GM18508 (cell line): ENCODE measurements at regions not wholly inside any gene's neighbourhood (a gene's known extent, or its start where the extent isn't known, plus 50 kb on each side); places are given as distances from the start of the nearest gene placed in this dataset.
"Not testable (repeated sequence)": the region's sequence is repeated elsewhere in the genome, so short reads cannot be mapped to it uniquely, and the experiment has no call there.

ENCODE experiments used
- ATAC-seq: cut with Tn5 transposase; IDR thresholded peaks from one replicate; pipeline ENCODE4 v1.9.1; 2021; ENCODE audit warnings: moderate number of reproducible peaks; ENCODE audit not compliant: insufficient read depth, unreplicated experiment

GRCh38 chr5:171541341-171541776, 121.9 kb downstream of the FGF18 start:
- ATAC-seq = no peak

GRCh38 chr5:171542525-171543140, 123.2 kb downstream of the FGF18 start:
- ATAC-seq = no peak

- ATAC-seq = no peak
Measured at GRCh38 chr5:171543148-171543815, 123.8 kb downstream of the FGF18 start.

- no peak for ATAC-seq
Measured at GRCh38 chr5:171544913-171545765, 125.7 kb downstream of the FGF18 start.

GRCh38 chr5:171549274-171549673, 129.8 kb downstream of the FGF18 start:
- no peak for ATAC-seq

GRCh38 chr5:171553817-171554216, 134.4 kb downstream of the FGF18 start:
- not testable (repeated sequence) for ATAC-seq

GRCh38 chr5:171555160-171555559, 135.7 kb downstream of the FGF18 start:
- ATAC-seq = no peak

GRCh38 chr5:171562822-171563221, 143.4 kb downstream of the FGF18 start:
- ATAC-seq = no peak

- ATAC-seq = no peak
Measured at GRCh38 chr5:171568389-171568788, 148.9 kb downstream of the FGF18 start.

- no peak for ATAC-seq
Measured at GRCh38 chr5:171569065-171569712, 149.7 kb downstream of the FGF18 start.

- ATAC-seq = no peak
Measured at GRCh38 chr5:171570244-171570825, 150.9 kb downstream of the FGF18 start.

GRCh38 chr5:171571663-171572062, 152.2 kb downstream of the FGF18 start:
- ATAC-seq = no peak

GRCh38 chr5:171573021-171573420, 153.6 kb downstream of the FGF18 start:
- no peak for ATAC-seq

- no peak for ATAC-seq
Measured at GRCh38 chr5:171573451-171574225, 154.2 kb downstream of the FGF18 start.

- no peak for ATAC-seq
Measured at GRCh38 chr5:171574376-171574775, 154.9 kb downstream of the FGF18 start.

GRCh38 chr5:171575386-171575785, 155.9 kb downstream of the FGF18 start:
- ATAC-seq = no peak

GRCh38 chr5:171575808-171576207, 156.4 kb downstream of the FGF18 start:
- no peak for ATAC-seq

- ATAC-seq = no peak
Measured at GRCh38 chr5:171577042-171577758, 157.8 kb downstream of the FGF18 start.
